HFF-Myc (cell line): ENCODE measurements at regions not wholly inside any gene's neighbourhood (a gene's known extent, or its start where the extent isn't known, plus 50 kb on each side); places are given as distances from the start of the nearest gene placed in this dataset.
"Not testable (repeated sequence)": the region's sequence is repeated elsewhere in the genome, so short reads cannot be mapped to it uniquely, and the experiment has no call there.

Source experiments
- DNase-seq: peaks from one replicate; pipeline ENCODE4 v3.0.0-alpha.2; 2011; ENCODE audit warnings: low read depth; ENCODE audit errors: extremely low read depth
- H3K4me3 ChIP-seq: replicated peaks from 2 replicates; pipeline ENCODE4 v1.5.1; 2011; ENCODE audit warnings: low read depth, mild to moderate bottlenecking, control low read depth, low read length
- CTCF ChIP-seq: IDR thresholded peaks from 2 replicates; pipeline ENCODE4 v1.5.1; 2012; ENCODE audit warnings: mild to moderate bottlenecking, low read depth, low read length, control low read depth; ENCODE audit errors: missing control alignments

DNA sequence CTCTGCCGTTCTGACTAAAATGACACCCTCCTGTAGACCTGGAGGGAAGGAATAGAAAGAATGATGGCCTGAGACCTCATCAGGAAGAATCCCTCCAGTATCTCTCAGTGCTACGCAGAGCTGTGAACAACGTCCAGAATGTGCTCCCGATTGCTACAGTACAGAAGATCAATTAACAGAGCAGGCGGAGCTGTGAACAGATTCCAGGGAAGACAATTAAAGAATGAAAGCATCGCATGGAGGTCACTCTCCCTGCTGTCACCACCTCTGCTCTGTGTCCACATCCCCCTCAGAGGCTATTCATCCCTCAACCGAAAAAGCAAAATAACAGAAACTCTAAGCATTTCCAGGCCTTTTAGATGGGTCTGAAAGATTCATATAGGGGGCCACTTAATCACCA is 481.0 kb downstream of the EIPR1 start:
- no peak for TF ChIP-seq CTCF
- DNase-seq, result no peak

GRCh38 chr2:2896011-2896410 is 481.6 kb downstream of the EIPR1 start:
- DNase-seq, result no peak
- H3K4me3 ChIP-seq, result no peak overlapping the region
- no peak for TF ChIP-seq CTCF

More for the DNA sequence above, 481.0 kb downstream of the EIPR1 start:
- no peak overlapping the region for H3K4me3 ChIP-seq

- not testable (repeated sequence) for DNase-seq, H3K4me3 ChIP-seq
Measured at GRCh38 chr2:2894011-2894410, 483.6 kb downstream of the EIPR1 start.

- DNase-seq, result no peak
- no peak overlapping the region for H3K4me3 ChIP-seq
- TF ChIP-seq CTCF, result no peak
Measured at GRCh38 chr2:2892892-2893291, 484.7 kb downstream of the EIPR1 start.

DNA sequence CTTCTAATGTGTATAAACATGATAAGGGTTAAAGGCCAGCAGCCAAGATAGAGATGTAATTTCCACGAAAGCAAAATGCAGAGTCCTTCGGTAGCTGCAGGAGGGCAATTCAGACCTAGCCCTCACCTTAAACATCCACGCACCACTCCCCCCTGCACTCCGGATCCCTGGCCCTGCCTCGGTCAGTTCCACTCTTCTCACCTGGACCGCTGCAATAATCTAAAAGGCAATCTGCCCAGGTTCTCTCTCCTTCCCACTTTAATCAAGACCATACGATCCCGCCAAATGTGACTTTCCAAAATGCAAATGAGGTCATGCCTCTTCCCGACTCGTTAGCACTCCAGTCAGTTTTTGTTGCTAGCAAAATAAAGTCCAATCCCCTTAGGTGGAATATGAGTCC is 485.2 kb downstream of the EIPR1 start:
- no peak for DNase-seq
- no peak overlapping the region for H3K4me3 ChIP-seq
- no peak for TF ChIP-seq CTCF

- TF ChIP-seq CTCF, result no peak
- DNase-seq, result no peak
- H3K4me3 ChIP-seq, result no peak overlapping the region
Measured at GRCh38 chr2:2890901-2891300, 486.7 kb downstream of the EIPR1 start.

GRCh38 chr2:2890246-2890645 is 487.4 kb downstream of the EIPR1 start:
- no peak overlapping the region for H3K4me3 ChIP-seq
- DNase-seq, result no peak

More at GRCh38 chr2:2890246-2890645, 487.4 kb downstream of the EIPR1 start:
- TF ChIP-seq CTCF, result no peak
